OCI-LY3 (cell line): ENCODE measurements at regions not wholly inside any gene's neighbourhood (a gene's known extent, or its start where the extent isn't known, plus 50 kb on each side); places are given as distances from the start of the nearest gene placed in this dataset.

Experiments used
- EZH2phosphoT487 ChIP-seq: fragments of 200-600 bp; shearing (Covaris generic); IDR thresholded peaks from 2 replicates; pipeline ENCODE4 v1.6.1; 2018; ENCODE audit warnings: antibody characterized with exemption, mixed run types, low read depth
- TF ChIP-seq, protein P1 (sequence below): fragments of 200-600, 300-600 bp; sonication (generic); IDR thresholded peaks from 2 replicates; pipeline ENCODE4 v1.5.1; 2014; ENCODE audit warnings: antibody characterized with exemption, low read length, low read depth

DNA sequence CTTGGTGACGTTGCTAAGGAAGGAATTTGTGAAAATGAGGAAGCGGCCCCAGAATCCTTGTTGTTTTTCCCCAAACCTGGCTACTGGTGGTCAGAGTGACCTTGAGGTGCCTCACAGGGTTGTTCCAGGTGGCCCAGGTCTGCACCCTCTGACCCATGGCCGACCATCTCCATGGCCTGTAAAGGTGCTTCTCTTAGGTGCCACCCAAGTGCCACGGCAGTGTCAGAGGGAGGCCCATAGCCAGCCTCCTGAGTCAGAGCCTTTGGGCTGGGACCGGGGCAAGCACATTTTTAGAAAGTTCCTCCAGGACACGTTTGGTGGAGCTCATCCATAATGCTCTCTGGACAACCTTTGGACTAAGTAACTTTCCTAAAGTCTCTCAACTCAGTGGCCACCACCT is 83.9 kb upstream of the IRS2 start:
- TF ChIP-seq, protein P1, sequence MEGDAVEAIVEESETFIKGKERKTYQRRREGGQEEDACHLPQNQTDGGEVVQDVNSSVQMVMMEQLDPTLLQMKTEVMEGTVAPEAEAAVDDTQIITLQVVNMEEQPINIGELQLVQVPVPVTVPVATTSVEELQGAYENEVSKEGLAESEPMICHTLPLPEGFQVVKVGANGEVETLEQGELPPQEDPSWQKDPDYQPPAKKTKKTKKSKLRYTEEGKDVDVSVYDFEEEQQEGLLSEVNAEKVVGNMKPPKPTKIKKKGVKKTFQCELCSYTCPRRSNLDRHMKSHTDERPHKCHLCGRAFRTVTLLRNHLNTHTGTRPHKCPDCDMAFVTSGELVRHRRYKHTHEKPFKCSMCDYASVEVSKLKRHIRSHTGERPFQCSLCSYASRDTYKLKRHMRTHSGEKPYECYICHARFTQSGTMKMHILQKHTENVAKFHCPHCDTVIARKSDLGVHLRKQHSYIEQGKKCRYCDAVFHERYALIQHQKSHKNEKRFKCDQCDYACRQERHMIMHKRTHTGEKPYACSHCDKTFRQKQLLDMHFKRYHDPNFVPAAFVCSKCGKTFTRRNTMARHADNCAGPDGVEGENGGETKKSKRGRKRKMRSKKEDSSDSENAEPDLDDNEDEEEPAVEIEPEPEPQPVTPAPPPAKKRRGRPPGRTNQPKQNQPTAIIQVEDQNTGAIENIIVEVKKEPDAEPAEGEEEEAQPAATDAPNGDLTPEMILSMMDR = no peak
- TF ChIP-seq EZH2phosphoT487 = no peak
